Suprapubic skin (tissue), 4 donors: ENCODE measurements at regions not wholly inside any gene's neighbourhood (a gene's known extent, or its start where the extent isn't known, plus 50 kb on each side); places are given as distances from the start of the nearest gene placed in this dataset.

Experiments used
- DNase-seq, 2 donors: peaks; one replicate each; pipeline ENCODE4 v3.0.0-alpha.2; 2019; ENCODE audit warnings: low spot score in 2 of 2
- H3K27ac ChIP-seq: fragments of 200-600 bp; sonication (generic); one replicate; pipeline ENCODE4 v1.5.1; 2019
- H3K27me3 ChIP-seq: fragments of 200-600 bp; sonication (generic); one replicate; pipeline ENCODE4 v1.5.1; 2019
- H3K36me3 ChIP-seq: fragments of 200-600 bp; sonication (generic); one replicate; pipeline ENCODE4 v1.5.1; 2019
- H3K4me1 ChIP-seq: fragments of 200-600 bp; sonication (generic); one replicate; pipeline ENCODE4 v1.5.1; 2019
- H3K4me3 ChIP-seq: fragments of 200-600 bp; sonication (generic); one replicate; pipeline ENCODE4 v1.5.1; 2019; ENCODE audit warnings: mild to moderate bottlenecking
- H3K9me3 ChIP-seq: fragments of 200-600 bp; sonication (generic); one replicate; pipeline ENCODE4 v1.5.1; 2019
- EP300 ChIP-seq: sonication (generic); formaldehyde crosslinking; IDR thresholded peaks from one replicate; pipeline ENCODE4 v1.6.1; 2017; ENCODE audit warnings: antibody characterized with exemption
- POLR2A ChIP-seq, 2 donors: fragments of 450-650 bp; IDR thresholded peaks; one replicate each; pipeline ENCODE4 v1.6.1; 2017; ENCODE audit warnings: antibody characterized with exemption in 2 of 2, mild to moderate bottlenecking in 2 of 2, moderate library complexity in 2 of 2
- POLR2AphosphoS5 ChIP-seq, 3 donors: sonication (generic); formaldehyde crosslinking; IDR thresholded peaks; one replicate each; pipeline ENCODE4 v1.6.1; 2017; ENCODE audit warnings: antibody characterized with exemption in 3 of 3
- WGBS: methylation state at CpG from one replicate; pipeline ENCODE4 v1.1.5; 2018; 5-methylcytosine and 5-hydroxymethylcytosine counted together
- TF ChIP-seq, protein P1 (sequence below), 2 donors: fragments of 200-600 bp in 1 of 2; fragments of 450-650 bp in 1 of 2; sonication (generic) in 1 of 2; IDR thresholded peaks; one replicate each; pipeline ENCODE4 v1.5.1; 2016 to 2019; ENCODE audit warnings: antibody characterized with exemption in 2 of 2, mild to moderate bottlenecking in 1 of 2, moderate library complexity in 1 of 2

GRCh38 chr4:122100508-122100907 is 51.6 kb upstream of the BLTP1 start:
- H3K27ac ChIP-seq = no peak overlapping the region

GRCh38 chr4:122099896-122100295 is 52.2 kb upstream of the BLTP1 start:
- H3K9me3 ChIP-seq = no peaks in the 10 kb centered on the region
- H3K27me3 ChIP-seq = peaks cover 2% of the 10 kb centered on the region
- WGBS = 65% methylated on average over 2 of the region's 2 CpGs
- H3K4me1 ChIP-seq = no peaks in the 10 kb centered on the region
- no peak overlapping the region for H3K27ac ChIP-seq
- DNase-seq = no peak
- H3K4me3 ChIP-seq = no peak overlapping the region
- no peaks in the 10 kb centered on the region for H3K36me3 ChIP-seq
- TF ChIP-seq POLR2A (IDR thresholded peaks at IDR 0.05) (no peak), EP300 (no peak), POLR2AphosphoS5 (IDR thresholded peaks at IDR 0.05) (no peak)
- TF ChIP-seq, protein P1, sequence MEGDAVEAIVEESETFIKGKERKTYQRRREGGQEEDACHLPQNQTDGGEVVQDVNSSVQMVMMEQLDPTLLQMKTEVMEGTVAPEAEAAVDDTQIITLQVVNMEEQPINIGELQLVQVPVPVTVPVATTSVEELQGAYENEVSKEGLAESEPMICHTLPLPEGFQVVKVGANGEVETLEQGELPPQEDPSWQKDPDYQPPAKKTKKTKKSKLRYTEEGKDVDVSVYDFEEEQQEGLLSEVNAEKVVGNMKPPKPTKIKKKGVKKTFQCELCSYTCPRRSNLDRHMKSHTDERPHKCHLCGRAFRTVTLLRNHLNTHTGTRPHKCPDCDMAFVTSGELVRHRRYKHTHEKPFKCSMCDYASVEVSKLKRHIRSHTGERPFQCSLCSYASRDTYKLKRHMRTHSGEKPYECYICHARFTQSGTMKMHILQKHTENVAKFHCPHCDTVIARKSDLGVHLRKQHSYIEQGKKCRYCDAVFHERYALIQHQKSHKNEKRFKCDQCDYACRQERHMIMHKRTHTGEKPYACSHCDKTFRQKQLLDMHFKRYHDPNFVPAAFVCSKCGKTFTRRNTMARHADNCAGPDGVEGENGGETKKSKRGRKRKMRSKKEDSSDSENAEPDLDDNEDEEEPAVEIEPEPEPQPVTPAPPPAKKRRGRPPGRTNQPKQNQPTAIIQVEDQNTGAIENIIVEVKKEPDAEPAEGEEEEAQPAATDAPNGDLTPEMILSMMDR (IDR thresholded peaks at IDR 0.05) = no peak

More at GRCh38 chr4:122100508-122100907, 51.6 kb upstream of the BLTP1 start:
- DNase-seq = no peak
- TF ChIP-seq EP300 = no peak
- no peak for TF ChIP-seq POLR2A (IDR thresholded peaks at IDR 0.05)
- Histone ChIP-seq H3K27me3 (peaks cover 2% of the 10 kb centered on the region), H3K4me1 (no peaks in the 10 kb centered on the region), H3K4me3 (no peak overlapping the region), H3K36me3 (no peaks in the 10 kb centered on the region), H3K9me3 (no peaks in the 10 kb centered on the region)
- WGBS = 41% methylated on average over 2 of the region's 2 CpGs

DNA sequence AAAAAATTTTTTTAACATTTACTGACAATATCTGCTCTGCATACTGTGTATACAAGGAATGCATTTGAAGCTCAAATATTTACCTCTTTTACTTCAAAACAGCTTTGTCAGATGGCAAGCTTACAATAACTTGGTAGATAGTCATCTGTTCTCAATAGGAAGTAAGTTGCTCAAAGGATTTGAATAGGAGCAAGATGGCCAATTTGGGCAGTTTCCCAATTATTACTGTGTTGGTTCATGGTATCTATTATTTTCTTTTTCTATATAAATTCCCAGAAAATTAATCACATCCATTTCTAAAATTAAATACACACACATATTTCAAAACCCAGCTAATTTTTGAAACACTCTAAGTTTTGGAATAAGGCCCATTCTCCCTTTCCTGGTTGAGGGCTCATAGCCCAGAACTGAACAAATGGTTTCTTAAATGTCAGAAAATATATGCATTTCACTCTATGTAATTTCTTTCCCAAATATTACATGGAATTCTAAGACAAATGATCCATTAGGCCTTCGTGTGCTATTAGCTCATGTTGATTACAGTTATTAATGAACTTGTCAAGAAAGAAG is 60.2 kb upstream of the BLTP1 start:
- TF ChIP-seq POLR2AphosphoS5 (IDR thresholded peaks at IDR 0.05) = no peak
- TF ChIP-seq POLR2A (IDR thresholded peaks at IDR 0.05) = no peak
- TF ChIP-seq, protein P1 (IDR thresholded peaks at IDR 0.05) = no peak
- no peak for TF ChIP-seq EP300
- H3K4me3 ChIP-seq = no peak overlapping the region
- H3K9me3 ChIP-seq = no peaks in the 10 kb centered on the region
- no peak for DNase-seq
- H3K4me1 ChIP-seq = no peaks in the 10 kb centered on the region
- H3K27me3 ChIP-seq = peaks cover 2% of the 10 kb centered on the region
- WGBS = 47% methylated on average over 1 of the region's 1 CpG
- no peaks in the 10 kb centered on the region for H3K36me3 ChIP-seq
- H3K27ac ChIP-seq = no peak overlapping the region

- H3K27ac ChIP-seq = no peak overlapping the region
- 86% methylated on average over 1 of the region's 1 CpG for WGBS
- no peaks in the 10 kb centered on the region for H3K36me3 ChIP-seq
- peaks cover under 1% of the 10 kb centered on the region for H3K27me3 ChIP-seq
- no peaks in the 10 kb centered on the region for H3K9me3 ChIP-seq
- no peaks in the 10 kb centered on the region for H3K4me1 ChIP-seq
- DNase-seq = no peak
- no peak overlapping the region for H3K4me3 ChIP-seq
- TF ChIP-seq, protein P1 (IDR thresholded peaks at IDR 0.05) = no peak
These were observed 60.7 kb upstream of the BLTP1 start for GRCh38 chr4:122091397-122091796.

DNA sequence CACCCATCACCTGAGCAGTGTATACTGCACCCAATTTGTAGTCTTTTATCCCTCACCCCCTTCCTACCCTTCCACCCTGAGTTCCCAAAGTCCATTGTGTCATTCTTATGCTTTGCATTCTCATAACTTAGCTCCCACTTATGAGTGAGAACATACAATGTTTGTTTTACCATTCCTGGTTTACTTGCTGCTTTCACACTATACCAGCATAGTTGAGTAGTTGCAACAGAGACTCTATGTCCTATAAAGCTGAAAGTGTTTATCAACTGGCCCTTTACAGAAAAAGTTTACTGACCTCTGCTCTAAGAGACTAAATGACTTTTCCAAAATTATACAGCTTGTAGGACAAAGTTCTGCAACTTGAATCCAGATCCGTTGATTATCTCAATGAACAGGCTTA is 61.1 kb upstream of the BLTP1 start:
- Histone ChIP-seq H3K27ac (no peak overlapping the region), H3K4me1 (no peaks in the 10 kb centered on the region), H3K27me3 (no peaks in the 10 kb centered on the region), H3K4me3 (no peak overlapping the region), H3K9me3 (no peaks in the 10 kb centered on the region), H3K36me3 (no peaks in the 10 kb centered on the region)
- TF ChIP-seq, protein P1 (IDR thresholded peaks at IDR 0.05) = no peak
- TF ChIP-seq POLR2AphosphoS5 (IDR thresholded peaks at IDR 0.05) (no peak), EP300 (no peak), POLR2A (IDR thresholded peaks at IDR 0.05) (no peak)
- WGBS = 74% methylated on average over 1 of the region's 1 CpG
- DNase-seq = no peak
